HFF-Myc (cell line): ENCODE measurements at regions not wholly inside any gene's neighbourhood (a gene's known extent, or its start where the extent isn't known, plus 50 kb on each side); places are given as distances from the start of the nearest gene placed in this dataset.

Source experiments
- DNase-seq: peaks from one replicate; pipeline ENCODE4 v3.0.0-alpha.2; 2011; ENCODE audit warnings: low read depth; ENCODE audit errors: extremely low read depth
- H3K4me3 ChIP-seq: replicated peaks from 2 replicates; pipeline ENCODE4 v1.5.1; 2011; ENCODE audit warnings: low read depth, mild to moderate bottlenecking, control low read depth, low read length
- TF ChIP-seq, protein P1 (sequence below): IDR thresholded peaks from 2 replicates; pipeline ENCODE4 v1.5.1; 2012; ENCODE audit warnings: mild to moderate bottlenecking, low read depth, low read length, control low read depth; ENCODE audit errors: missing control alignments

DNA sequence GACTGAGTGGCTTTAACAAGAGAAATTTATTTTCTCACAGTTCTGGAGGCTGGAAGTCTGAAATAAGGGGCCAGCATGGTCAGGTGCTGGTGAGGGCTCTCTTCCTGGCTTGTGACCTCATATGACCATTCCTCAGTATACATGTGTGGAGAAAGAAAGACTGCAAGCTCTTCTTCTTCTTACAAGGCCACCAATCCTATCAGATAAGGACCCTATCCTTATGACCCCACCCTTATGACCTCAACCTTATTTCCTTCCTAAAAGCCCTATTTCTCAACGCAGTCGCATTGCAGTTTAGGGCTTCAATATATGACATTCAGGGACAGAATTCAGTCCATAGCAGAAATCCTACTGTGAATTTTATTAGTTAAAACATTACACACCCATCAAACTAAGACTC lies 124.4 kb upstream of the RAG2 start:
- DNase-seq = no peak
- no peak overlapping the region for H3K4me3 ChIP-seq
- TF ChIP-seq, protein P1, sequence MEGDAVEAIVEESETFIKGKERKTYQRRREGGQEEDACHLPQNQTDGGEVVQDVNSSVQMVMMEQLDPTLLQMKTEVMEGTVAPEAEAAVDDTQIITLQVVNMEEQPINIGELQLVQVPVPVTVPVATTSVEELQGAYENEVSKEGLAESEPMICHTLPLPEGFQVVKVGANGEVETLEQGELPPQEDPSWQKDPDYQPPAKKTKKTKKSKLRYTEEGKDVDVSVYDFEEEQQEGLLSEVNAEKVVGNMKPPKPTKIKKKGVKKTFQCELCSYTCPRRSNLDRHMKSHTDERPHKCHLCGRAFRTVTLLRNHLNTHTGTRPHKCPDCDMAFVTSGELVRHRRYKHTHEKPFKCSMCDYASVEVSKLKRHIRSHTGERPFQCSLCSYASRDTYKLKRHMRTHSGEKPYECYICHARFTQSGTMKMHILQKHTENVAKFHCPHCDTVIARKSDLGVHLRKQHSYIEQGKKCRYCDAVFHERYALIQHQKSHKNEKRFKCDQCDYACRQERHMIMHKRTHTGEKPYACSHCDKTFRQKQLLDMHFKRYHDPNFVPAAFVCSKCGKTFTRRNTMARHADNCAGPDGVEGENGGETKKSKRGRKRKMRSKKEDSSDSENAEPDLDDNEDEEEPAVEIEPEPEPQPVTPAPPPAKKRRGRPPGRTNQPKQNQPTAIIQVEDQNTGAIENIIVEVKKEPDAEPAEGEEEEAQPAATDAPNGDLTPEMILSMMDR = no peak

DNA sequence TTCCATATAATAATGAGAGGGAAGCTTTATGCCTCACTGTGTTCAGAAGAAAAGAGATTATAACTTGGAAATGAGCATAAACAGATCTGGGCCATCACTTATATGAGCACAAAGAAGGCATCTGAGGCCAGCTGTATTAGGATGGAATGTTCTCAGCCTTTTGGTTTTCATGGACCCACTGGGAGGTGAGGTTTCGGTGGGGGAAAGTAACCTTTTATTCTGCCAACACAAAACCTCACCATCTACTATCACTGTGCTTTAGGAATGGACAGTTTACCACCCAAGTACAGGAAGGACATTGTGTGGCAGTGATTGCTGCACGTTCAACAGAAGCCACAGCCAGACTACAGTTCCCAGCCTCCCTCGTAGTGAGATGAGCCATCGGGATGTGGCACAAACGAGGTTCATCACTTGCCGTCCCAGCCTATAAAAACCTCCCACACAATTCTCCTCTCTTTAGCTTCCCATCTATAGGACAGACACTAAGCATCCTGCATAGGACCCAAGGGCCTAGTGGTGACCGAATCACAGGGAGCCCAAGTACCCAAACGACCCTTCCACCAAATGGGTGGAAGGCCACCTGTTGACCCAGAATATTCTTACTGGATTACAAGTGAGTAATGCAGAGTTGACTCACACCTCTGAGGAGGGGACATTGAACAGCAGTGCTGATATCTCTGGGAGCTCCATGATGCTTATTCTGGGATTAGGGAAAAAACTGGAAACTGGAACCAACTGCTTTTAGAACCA lies 121.5 kb upstream of the RAG2 start:
- TF ChIP-seq, protein P1 = no peak
- DNase-seq = no peak
- H3K4me3 ChIP-seq = no peak overlapping the region

DNA sequence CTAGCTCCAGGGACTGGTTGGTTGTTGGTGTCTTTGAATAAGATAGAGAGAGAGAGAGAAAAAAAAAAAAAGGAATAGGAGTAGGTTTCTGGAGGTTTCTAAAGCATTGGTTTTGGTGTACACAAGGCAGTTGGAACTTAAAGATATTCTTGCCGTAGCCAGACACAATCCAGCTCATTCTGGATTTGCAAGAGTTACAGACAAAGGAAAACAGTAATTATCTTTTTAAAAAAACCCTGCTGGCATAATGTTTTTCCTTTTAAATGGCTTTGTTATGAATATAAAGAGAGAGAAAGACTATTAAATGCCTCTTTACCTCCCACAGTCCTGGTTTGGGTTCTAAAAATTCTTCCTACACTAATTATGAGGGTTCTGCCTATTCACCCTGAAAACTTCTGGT lies 120.4 kb upstream of the RAG2 start:
- TF ChIP-seq, protein P1 = no peak
- H3K4me3 ChIP-seq = no peak overlapping the region

DNA sequence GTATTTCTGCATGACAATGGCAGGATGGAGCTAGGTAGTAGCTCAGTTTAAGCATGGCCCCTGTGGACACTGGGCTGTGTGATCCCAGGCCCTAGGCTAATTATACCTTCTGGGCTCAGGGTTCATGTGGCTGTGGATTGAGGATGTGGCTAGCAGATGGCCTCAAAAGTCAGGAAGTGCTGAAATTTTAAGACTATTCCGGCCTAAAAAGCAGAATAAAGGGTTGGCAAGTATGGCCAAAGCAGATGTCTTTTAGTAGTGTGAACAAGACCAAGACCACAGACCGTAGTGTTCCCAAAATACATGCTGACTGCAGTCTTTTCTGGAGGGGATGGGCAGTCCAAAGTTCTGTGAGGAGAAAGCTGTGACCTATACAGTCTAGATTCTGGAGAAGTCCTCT lies 115.7 kb upstream of the RAG2 start:
- no peak for DNase-seq
- no peak overlapping the region for H3K4me3 ChIP-seq
- TF ChIP-seq, protein P1 = no peak

More for the DNA sequence above, 120.4 kb upstream of the RAG2 start:
- DNase-seq = no peak

DNA sequence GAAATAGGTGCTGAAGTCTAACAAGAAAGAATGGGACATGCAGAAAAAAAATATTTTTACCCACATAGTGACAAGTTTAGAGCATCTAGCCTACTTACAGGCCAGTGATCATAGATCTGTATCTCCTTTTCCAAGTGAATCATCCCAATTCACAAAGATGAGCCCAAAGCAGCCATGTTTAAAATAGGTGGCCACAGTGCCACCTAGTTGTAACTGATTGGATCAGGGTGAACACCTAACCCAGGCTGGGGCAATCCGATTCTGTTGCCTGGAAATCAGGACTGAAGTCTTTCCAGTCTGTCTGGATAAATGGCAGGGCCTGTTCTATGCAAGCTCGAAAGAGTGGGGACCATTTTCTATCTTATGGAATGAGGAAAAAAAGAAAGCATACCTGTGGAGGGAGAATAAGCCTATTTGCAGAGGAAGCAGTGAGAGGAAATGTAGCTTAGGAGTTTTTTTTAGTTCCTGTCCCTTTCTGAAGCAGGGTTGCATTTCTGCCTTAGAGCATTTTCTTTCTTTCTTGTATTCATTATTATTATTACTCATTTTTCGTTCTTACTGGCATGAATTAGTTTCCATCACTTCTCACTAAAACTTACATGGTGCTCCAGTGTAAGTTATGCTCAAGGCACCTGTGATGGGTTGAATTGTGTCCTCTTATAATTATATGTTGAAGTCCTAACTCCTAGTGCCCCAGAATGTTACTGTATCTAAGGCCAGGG lies 113.2 kb upstream of the RAG2 start:
- TF ChIP-seq, protein P1 = peak; percentile 11
- DNase-seq = no peak
- H3K4me3 ChIP-seq = no peak overlapping the region
